Tibial nerve (tissue), 4 donors: ENCODE measurements at regions not wholly inside any gene's neighbourhood (a gene's known extent, or its start where the extent isn't known, plus 50 kb on each side); places are given as distances from the start of the nearest gene placed in this dataset.

Experiments
- DNase-seq, 2 donors: peaks; one replicate each; pipeline ENCODE4 v3.0.0-alpha.2; 2019; ENCODE audit warnings: low spot score in 2 of 2
- H3K27ac ChIP-seq, 4 donors: fragments of 200-600 bp; sonication (generic) in 3 of 4; one replicate each; pipeline ENCODE4 v1.5.1; 2017 to 2019; ENCODE audit warnings: mild to moderate bottlenecking in 1 of 4
- H3K27me3 ChIP-seq, 2 donors: fragments of 200-600 bp; sonication (generic) in 1 of 2; one replicate each; pipeline versions ENCODE4 v1.5.1 to v1.6.0; 2017 to 2019
- H3K36me3 ChIP-seq, 3 donors: fragments of 200-600 bp; sonication (generic); one replicate each; pipeline ENCODE4 v1.5.1; 2018 to 2019
- H3K4me1 ChIP-seq, 4 donors: fragments of 200-600 bp; sonication (generic) in 3 of 4; one replicate each; pipeline ENCODE4 v1.5.1; 2017 to 2019
- H3K4me3 ChIP-seq, 4 donors: fragments of 200-600 bp; sonication (generic) in 3 of 4; one replicate each; pipeline ENCODE4 v1.5.1; 2017 to 2019; ENCODE audit warnings: mild to moderate bottlenecking in 1 of 4, moderate library complexity in 1 of 4
- H3K9me3 ChIP-seq, 4 donors: fragments of 200-600 bp; sonication (generic) in 3 of 4; one replicate each; pipeline ENCODE4 v1.5.1; 2017 to 2019
- EP300 ChIP-seq, 2 donors: sonication (generic); formaldehyde crosslinking; IDR thresholded peaks; one replicate each; pipeline ENCODE4 v1.6.1; 2017; ENCODE audit warnings: antibody characterized with exemption in 2 of 2, mild to moderate bottlenecking in 1 of 2
- POLR2A ChIP-seq, 2 donors: fragments of 450-650 bp; IDR thresholded peaks; one replicate each; pipeline ENCODE4 v1.6.1; 2017; ENCODE audit warnings: antibody characterized with exemption in 2 of 2, mild to moderate bottlenecking in 2 of 2, moderate library complexity in 2 of 2
- WGBS, 2 donors: methylation state at CpG; one replicate each; pipeline ENCODE4 v1.1.5; 2018; 5-methylcytosine and 5-hydroxymethylcytosine counted together
- TF ChIP-seq, protein P1 (sequence below), 5 experiments: fragments of 200-600 bp in 3 of 5; fragments of 450-650 bp in 2 of 5; sonication (generic) in 3 of 5; IDR thresholded peaks; one replicate each; pipeline ENCODE4 v1.5.1; 2016 to 2019; ENCODE audit warnings: antibody characterized with exemption in 5 of 5, mild to moderate bottlenecking in 3 of 5, moderate library complexity in 2 of 5

DNA sequence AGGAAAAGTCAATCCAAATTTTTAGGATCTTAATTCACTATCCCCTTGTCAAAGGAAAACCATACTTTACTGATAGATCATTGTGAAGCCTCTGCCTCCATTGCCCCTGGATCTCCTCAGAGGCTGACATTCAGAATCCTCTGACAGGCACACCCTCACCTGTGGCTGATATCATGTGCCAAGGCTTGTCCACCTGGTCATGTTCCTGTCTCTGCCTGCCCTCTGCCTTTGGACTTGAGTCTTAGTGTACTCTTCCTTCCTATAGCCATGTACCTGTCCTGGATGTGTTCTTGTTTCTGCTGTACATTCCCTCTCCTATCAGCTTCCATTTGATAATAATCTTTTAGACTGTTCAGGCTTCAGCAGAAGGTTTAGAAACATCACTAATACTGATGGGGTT is 179.4 kb downstream of the TNFSF13B start:
- Histone ChIP-seq H3K27me3 (no peaks in the 10 kb centered on the region), H3K9me3 (no peaks in the 10 kb centered on the region)
- TF ChIP-seq, protein P1, sequence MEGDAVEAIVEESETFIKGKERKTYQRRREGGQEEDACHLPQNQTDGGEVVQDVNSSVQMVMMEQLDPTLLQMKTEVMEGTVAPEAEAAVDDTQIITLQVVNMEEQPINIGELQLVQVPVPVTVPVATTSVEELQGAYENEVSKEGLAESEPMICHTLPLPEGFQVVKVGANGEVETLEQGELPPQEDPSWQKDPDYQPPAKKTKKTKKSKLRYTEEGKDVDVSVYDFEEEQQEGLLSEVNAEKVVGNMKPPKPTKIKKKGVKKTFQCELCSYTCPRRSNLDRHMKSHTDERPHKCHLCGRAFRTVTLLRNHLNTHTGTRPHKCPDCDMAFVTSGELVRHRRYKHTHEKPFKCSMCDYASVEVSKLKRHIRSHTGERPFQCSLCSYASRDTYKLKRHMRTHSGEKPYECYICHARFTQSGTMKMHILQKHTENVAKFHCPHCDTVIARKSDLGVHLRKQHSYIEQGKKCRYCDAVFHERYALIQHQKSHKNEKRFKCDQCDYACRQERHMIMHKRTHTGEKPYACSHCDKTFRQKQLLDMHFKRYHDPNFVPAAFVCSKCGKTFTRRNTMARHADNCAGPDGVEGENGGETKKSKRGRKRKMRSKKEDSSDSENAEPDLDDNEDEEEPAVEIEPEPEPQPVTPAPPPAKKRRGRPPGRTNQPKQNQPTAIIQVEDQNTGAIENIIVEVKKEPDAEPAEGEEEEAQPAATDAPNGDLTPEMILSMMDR (IDR thresholded peaks at IDR 0.05), result no peak
- no peak for TF ChIP-seq POLR2A (IDR thresholded peaks at IDR 0.05)
- no peak for TF ChIP-seq EP300 (IDR thresholded peaks at IDR 0.05)

GRCh38 chr13:108451121-108451520 is 178.3 kb upstream of the MYO16 start:
- no peak overlapping the region for H3K27ac ChIP-seq
- no peaks in the 10 kb centered on the region for H3K9me3 ChIP-seq
- H3K36me3 ChIP-seq, result no peaks in the 10 kb centered on the region
- H3K4me1 ChIP-seq, result no peaks in the 10 kb centered on the region
- no peak overlapping the region for H3K4me3 ChIP-seq
- no peak for TF ChIP-seq POLR2A (IDR thresholded peaks at IDR 0.05)
- TF ChIP-seq, protein P1 (IDR thresholded peaks at IDR 0.05), result no peak
- TF ChIP-seq EP300 (IDR thresholded peaks at IDR 0.05), result no peak
- no peak for DNase-seq
- no peaks in the 10 kb centered on the region for H3K27me3 ChIP-seq
- WGBS, 2 donors, result 72 to 82% methylated on average over 5 of the region's 5 CpGs

More for the DNA sequence above, 179.4 kb downstream of the TNFSF13B start:
- no peak for DNase-seq
- H3K4me1 ChIP-seq, result no peaks in the 10 kb centered on the region
- no peaks in the 10 kb centered on the region for H3K36me3 ChIP-seq
- H3K27ac ChIP-seq, result no peak overlapping the region
- H3K4me3 ChIP-seq, result no peak overlapping the region

GRCh38 chr13:108455320-108455719 is 174.1 kb upstream of the MYO16 start:
- TF ChIP-seq POLR2A (IDR thresholded peaks at IDR 0.05), result no peak
- TF ChIP-seq, protein P1 (IDR thresholded peaks at IDR 0.05), result no peak
- no peaks in the 10 kb centered on the region for H3K27me3 ChIP-seq
- H3K4me1 ChIP-seq, result no peaks in the 10 kb centered on the region
- no peak overlapping the region for H3K4me3 ChIP-seq
- no peak overlapping the region for H3K27ac ChIP-seq
- H3K9me3 ChIP-seq, result no peaks in the 10 kb centered on the region
- WGBS, 2 donors, result 91 to 97% methylated on average over 2 of the region's 2 CpGs
- no peak for DNase-seq
- H3K36me3 ChIP-seq, result no peaks in the 10 kb centered on the region

GRCh38 chr13:108460043-108460442 is 169.4 kb upstream of the MYO16 start:
- Histone ChIP-seq H3K4me3 (no peak overlapping the region), H3K27me3 (no peaks in the 10 kb centered on the region), H3K36me3 (no peaks in the 10 kb centered on the region), H3K27ac (no peak overlapping the region), H3K4me1 (peaks cover 0 to 8% (median 0%) of the 10 kb centered on the region in 4 donors), H3K9me3 (no peaks in the 10 kb centered on the region)
- TF ChIP-seq, protein P1 (IDR thresholded peaks at IDR 0.05), result no peak
- TF ChIP-seq POLR2A (IDR thresholded peaks at IDR 0.05) (no peak), EP300 (IDR thresholded peaks at IDR 0.05) (no peak)
- 91 to 95% methylated on average over 4 of the region's 4 CpGs for WGBS, 2 donors
- DNase-seq, result no peak

GRCh38 chr13:108460746-108461145 is 168.7 kb upstream of the MYO16 start:
- TF ChIP-seq, protein P1 (IDR thresholded peaks at IDR 0.05), result no peak
- no peak for TF ChIP-seq EP300 (IDR thresholded peaks at IDR 0.05)
- no peak for TF ChIP-seq POLR2A (IDR thresholded peaks at IDR 0.05)
- 49 to 60% methylated on average over 4 of the region's 4 CpGs for WGBS, 2 donors
- H3K27ac ChIP-seq, result no peak overlapping the region
- H3K9me3 ChIP-seq, result no peaks in the 10 kb centered on the region
- no peak overlapping the region for H3K4me3 ChIP-seq
- H3K36me3 ChIP-seq, result no peaks in the 10 kb centered on the region
- H3K4me1 ChIP-seq, result peaks cover 0 to 8% (median 0%) of the 10 kb centered on the region in 4 donors
- DNase-seq, result no peak
- H3K27me3 ChIP-seq, result no peaks in the 10 kb centered on the region
